Hepatocyte (in vitro differentiated cells): ENCODE measurements at regions not wholly inside any gene's neighbourhood (a gene's known extent, or its start where the extent isn't known, plus 50 kb on each side); places are given as distances from the start of the nearest gene placed in this dataset.

Experiments
- CTCF ChIP-seq: fragments of 200-600 bp; sonication (generic); IDR thresholded peaks from 2 replicates; pipeline ENCODE4 v1.5.1; 2016; ENCODE audit warnings: antibody characterized with exemption, mild to moderate bottlenecking; ENCODE audit not compliant: poor library complexity
- EZH2 ChIP-seq: fragments of 200-600 bp; sonication (generic); IDR thresholded peaks from 2 replicates; pipeline ENCODE4 v1.6.1; 2016; ENCODE audit warnings: antibody characterized with exemption, mild to moderate bottlenecking, borderline replicate concordance

GRCh38 chr3:152050903-152051302, 177.5 kb downstream of the SUCNR1 start:
- no peak for TF ChIP-seq CTCF
- TF ChIP-seq EZH2 = no peak
